ENCODE measurements at regions not wholly inside any gene's neighbourhood (a gene's known extent, or its start where the extent isn't known, plus 50 kb on each side); places are given as distances from the start of the nearest gene placed in this dataset.

- Histone ChIP-seq H3K36me3 (ENCODE audit: control insufficient read depth, insufficient read depth, low read length) (no peaks in the 10 kb centered on the region), H3K9ac (ENCODE audit: low read length) (no peak overlapping the region), H3K4me3 (ENCODE audit: low read length) (no peak overlapping the region), H3K4me1 (ENCODE audit: control insufficient read depth, insufficient read depth, low read length) (no peaks in the 10 kb centered on the region), H3K27me3 (ENCODE audit: control insufficient read depth, insufficient read depth, low read length) (no peaks in the 10 kb centered on the region), H3K27ac (ENCODE audit: low read depth, low read length) (no peak overlapping the region)
Measured at GRCh38 chr3:194974468-194975135, 288.9 kb downstream of the FAM43A start.

- Histone ChIP-seq H3K27me3 (ENCODE audit: control insufficient read depth, insufficient read depth, low read length) (no peaks in the 10 kb centered on the region), H3K4me1 (ENCODE audit: control insufficient read depth, insufficient read depth, low read length) (no peaks in the 10 kb centered on the region), H3K36me3 (ENCODE audit: control insufficient read depth, insufficient read depth, low read length) (no peaks in the 10 kb centered on the region), H3K4me3 (ENCODE audit: low read length) (no peak overlapping the region), H3K9ac (ENCODE audit: low read length) (no peak overlapping the region), H3K27ac (ENCODE audit: low read depth, low read length) (no peak overlapping the region)
Measured at GRCh38 chr3:194976049-194976451, 290.4 kb downstream of the FAM43A start.

- Histone ChIP-seq H3K27me3 (ENCODE audit: control insufficient read depth, insufficient read depth, low read length) (no peaks in the 10 kb centered on the region), H3K27ac (ENCODE audit: low read depth, low read length) (no peak overlapping the region), H3K36me3 (ENCODE audit: control insufficient read depth, insufficient read depth, low read length) (no peaks in the 10 kb centered on the region), H3K9ac (ENCODE audit: low read length) (no peak overlapping the region), H3K4me3 (ENCODE audit: low read length) (no peak overlapping the region), H3K4me1 (ENCODE audit: control insufficient read depth, insufficient read depth, low read length) (no peaks in the 10 kb centered on the region)
Measured at GRCh38 chr3:194976874-194977273, 291.2 kb downstream of the FAM43A start.

GRCh38 chr3:194977356-194977755 is 291.7 kb downstream of the FAM43A start:
- H3K9ac ChIP-seq (ENCODE audit: low read length) = no peak overlapping the region
- no peak overlapping the region for H3K27ac ChIP-seq (ENCODE audit: low read depth, low read length)
- H3K27me3 ChIP-seq (ENCODE audit: control insufficient read depth, insufficient read depth, low read length) = no peaks in the 10 kb centered on the region
- H3K4me1 ChIP-seq (ENCODE audit: control insufficient read depth, insufficient read depth, low read length) = no peaks in the 10 kb centered on the region
- H3K4me3 ChIP-seq (ENCODE audit: low read length) = no peak overlapping the region
- H3K36me3 ChIP-seq (ENCODE audit: control insufficient read depth, insufficient read depth, low read length) = no peaks in the 10 kb centered on the region

- Histone ChIP-seq H3K36me3 (ENCODE audit: control insufficient read depth, insufficient read depth, low read length) (no peaks in the 10 kb centered on the region), H3K9ac (ENCODE audit: low read length) (no peak overlapping the region), H3K27me3 (ENCODE audit: control insufficient read depth, insufficient read depth, low read length) (no peaks in the 10 kb centered on the region), H3K27ac (ENCODE audit: low read depth, low read length) (no peak overlapping the region), H3K4me1 (ENCODE audit: control insufficient read depth, insufficient read depth, low read length) (no peaks in the 10 kb centered on the region), H3K4me3 (ENCODE audit: low read length) (no peak overlapping the region)
Measured at GRCh38 chr3:194979173-194979572, 291.8 kb downstream of the XXYLT1 start.

- Histone ChIP-seq H3K27me3 (ENCODE audit: control insufficient read depth, insufficient read depth, low read length) (no peaks in the 10 kb centered on the region), H3K9ac (ENCODE audit: low read length) (no peak overlapping the region), H3K4me3 (ENCODE audit: low read length) (no peak overlapping the region), H3K36me3 (ENCODE audit: control insufficient read depth, insufficient read depth, low read length) (no peaks in the 10 kb centered on the region), H3K4me1 (ENCODE audit: control insufficient read depth, insufficient read depth, low read length) (no peaks in the 10 kb centered on the region), H3K27ac (ENCODE audit: low read depth, low read length) (no peak overlapping the region)
Measured at GRCh38 chr3:194982472-194982871, 288.5 kb downstream of the XXYLT1 start.

GRCh38 chr3:194983121-194983520 is 287.8 kb downstream of the XXYLT1 start:
- Histone ChIP-seq H3K36me3 (ENCODE audit: control insufficient read depth, insufficient read depth, low read length) (no peaks in the 10 kb centered on the region), H3K27ac (ENCODE audit: low read depth, low read length) (no peak overlapping the region), H3K4me3 (ENCODE audit: low read length) (no peak overlapping the region), H3K9ac (ENCODE audit: low read length) (no peak overlapping the region), H3K4me1 (ENCODE audit: control insufficient read depth, insufficient read depth, low read length) (no peaks in the 10 kb centered on the region), H3K27me3 (ENCODE audit: control insufficient read depth, insufficient read depth, low read length) (no peaks in the 10 kb centered on the region)

- no peaks in the 10 kb centered on the region for H3K27me3 ChIP-seq (ENCODE audit: control insufficient read depth, insufficient read depth, low read length)
- H3K9ac ChIP-seq (ENCODE audit: low read length) = no peak overlapping the region
- no peak overlapping the region for H3K27ac ChIP-seq (ENCODE audit: low read depth, low read length)
- H3K36me3 ChIP-seq (ENCODE audit: control insufficient read depth, insufficient read depth, low read length) = no peaks in the 10 kb centered on the region
- H3K4me1 ChIP-seq (ENCODE audit: control insufficient read depth, insufficient read depth, low read length) = no peaks in the 10 kb centered on the region
- H3K4me3 ChIP-seq (ENCODE audit: low read length) = no peak overlapping the region
Measured at GRCh38 chr3:194983620-194984019, 287.3 kb downstream of the XXYLT1 start.

- Histone ChIP-seq H3K9ac (ENCODE audit: low read length) (no peak overlapping the region), H3K4me3 (ENCODE audit: low read length) (no peak overlapping the region)
Measured at GRCh38 chr3:194984066-194984465, 286.9 kb downstream of the XXYLT1 start.

GRCh38 chr3:194984622-194985021 is 286.3 kb downstream of the XXYLT1 start:
- Histone ChIP-seq H3K27ac (ENCODE audit: low read depth, low read length) (no peak overlapping the region), H3K4me3 (ENCODE audit: low read length) (peak overlapping the region; percentile 42)

More at GRCh38 chr3:194984066-194984465, 286.9 kb downstream of the XXYLT1 start:
- Histone ChIP-seq H3K36me3 (ENCODE audit: control insufficient read depth, insufficient read depth, low read length) (no peaks in the 10 kb centered on the region), H3K27me3 (ENCODE audit: control insufficient read depth, insufficient read depth, low read length) (no peaks in the 10 kb centered on the region), H3K4me1 (ENCODE audit: control insufficient read depth, insufficient read depth, low read length) (no peaks in the 10 kb centered on the region), H3K27ac (ENCODE audit: low read depth, low read length) (no peak overlapping the region)

GRCh38 chr3:194985031-194985578 is 285.9 kb downstream of the XXYLT1 start:
- Histone ChIP-seq H3K9ac (ENCODE audit: low read length) (no peak overlapping the region), H3K4me3 (ENCODE audit: low read length) (peak overlapping the region; percentile 42), H3K36me3 (ENCODE audit: control insufficient read depth, insufficient read depth, low read length) (no peaks in the 10 kb centered on the region), H3K27ac (ENCODE audit: low read depth, low read length) (no peak overlapping the region), H3K27me3 (ENCODE audit: control insufficient read depth, insufficient read depth, low read length) (no peaks in the 10 kb centered on the region), H3K4me1 (ENCODE audit: control insufficient read depth, insufficient read depth, low read length) (no peaks in the 10 kb centered on the region)

More at GRCh38 chr3:194984622-194985021, 286.3 kb downstream of the XXYLT1 start:
- Histone ChIP-seq H3K4me1 (ENCODE audit: control insufficient read depth, insufficient read depth, low read length) (no peaks in the 10 kb centered on the region), H3K9ac (ENCODE audit: low read length) (no peak overlapping the region), H3K27me3 (ENCODE audit: control insufficient read depth, insufficient read depth, low read length) (no peaks in the 10 kb centered on the region), H3K36me3 (ENCODE audit: control insufficient read depth, insufficient read depth, low read length) (no peaks in the 10 kb centered on the region)

GRCh38 chr3:194986208-194987043 is 284.5 kb downstream of the XXYLT1 start:
- Histone ChIP-seq H3K4me1 (ENCODE audit: control insufficient read depth, insufficient read depth, low read length) (no peaks in the 10 kb centered on the region), H3K27me3 (ENCODE audit: control insufficient read depth, insufficient read depth, low read length) (no peaks in the 10 kb centered on the region), H3K4me3 (ENCODE audit: low read length) (no peak overlapping the region), H3K9ac (ENCODE audit: low read length) (no peak overlapping the region), H3K36me3 (ENCODE audit: control insufficient read depth, insufficient read depth, low read length) (no peaks in the 10 kb centered on the region), H3K27ac (ENCODE audit: low read depth, low read length) (no peak overlapping the region)

All from rectal smooth muscle tissue (tissue), 1 donor.